ENCODE measurements at regions not wholly inside any gene's neighbourhood (a gene's known extent, or its start where the extent isn't known, plus 50 kb on each side); places are given as distances from the start of the nearest gene placed in this dataset.

GRCh38 chr7:46135557-46135956 lies 214.5 kb upstream of the IGFBP3 start (continued):
- TF ChIP-seq ZNF512 (CRISPR knock-in tag; IDR thresholded peaks at IDR 0.05; ENCODE audit: borderline replicate concordance) = no peak
- TF ChIP-seq ETV6 (CRISPR knock-in tag; IDR thresholded peaks at IDR 0.05) = no peak

GRCh38 chr7:46134795-46135194 lies 213.7 kb upstream of the IGFBP3 start:
- Mint-ChIP-seq H3K36me3 (no peaks in the 10 kb centered on the region), H3K27ac (no peak overlapping the region), H3K4me3 (no peak overlapping the region), H3K4me1 (peaks cover 7% of the 10 kb centered on the region), H3K9me3 (peaks cover 3% of the 10 kb centered on the region; the same call in 1 of the 2 replicates), H3K27me3 (ENCODE audit: low read depth) (no peaks in the 10 kb centered on the region)
- ATAC-seq (no peak), DNase-seq (ENCODE audit: low spot score) (no peak)
- TF ChIP-seq ATF1 (CRISPR knock-in tag; IDR thresholded peaks at IDR 0.05) = no peak
- no peak for TF ChIP-seq MLX (CRISPR knock-in tag; IDR thresholded peaks at IDR 0.05)
- TF ChIP-seq IRF1 (CRISPR knock-in tag; IDR thresholded peaks at IDR 0.05) = no peak
- TF ChIP-seq MYBL2 (CRISPR knock-in tag; IDR thresholded peaks at IDR 0.05) = no peak
- TF ChIP-seq ZSCAN18 (CRISPR knock-in tag; IDR thresholded peaks at IDR 0.05) = no peak
- no peak for TF ChIP-seq SMAD4 (CRISPR knock-in tag; IDR thresholded peaks at IDR 0.05)
- ChIA-PET CTCF (no interaction called here), POLR2A (no interaction called here)

GRCh38 chr7:46134385-46134784 lies 213.3 kb upstream of the IGFBP3 start:
- POLR2A ChIA-PET = no interaction called here
- Mint-ChIP-seq H3K36me3 (no peaks in the 10 kb centered on the region), H3K4me3 (no peak overlapping the region), H3K27ac (no peak overlapping the region), H3K4me1 (peaks cover 7% of the 10 kb centered on the region), H3K27me3 (ENCODE audit: low read depth) (no peaks in the 10 kb centered on the region), H3K9me3 (peaks cover 3% of the 10 kb centered on the region; the same call in 1 of the 2 replicates)
- no peak for ATAC-seq
- CTCF ChIA-PET = interaction anchor here (3.0 kb wide), 1 partner anchor 212 kb away, joined by 32 read pairs; the partner anchor contains the start of gene IGFBP3
- no peak for TF ChIP-seq ZNF512 (CRISPR knock-in tag; IDR thresholded peaks at IDR 0.05; ENCODE audit: borderline replicate concordance)
- TF ChIP-seq GABPB1 (CRISPR knock-in tag; IDR thresholded peaks at IDR 0.05) = no peak
- no peak for TF ChIP-seq ARID4B (CRISPR knock-in tag; IDR thresholded peaks at IDR 0.05; ENCODE audit: borderline replicate concordance)
- no peak for TF ChIP-seq FOXP4 (CRISPR knock-in tag; IDR thresholded peaks at IDR 0.05)
- TF ChIP-seq CREB1 (CRISPR knock-in tag; IDR thresholded peaks at IDR 0.05) = no peak
- TF ChIP-seq SMAD3 (CRISPR knock-in tag; IDR thresholded peaks at IDR 0.05; ENCODE audit: borderline replicate concordance) = no peak
- no peak for TF ChIP-seq NR2C2 (CRISPR knock-in tag; IDR thresholded peaks at IDR 0.05)
- TF ChIP-seq ATF1 (CRISPR knock-in tag; IDR thresholded peaks at IDR 0.05) = no peak
- TF ChIP-seq E2F1 (CRISPR knock-in tag; IDR thresholded peaks at IDR 0.05) = no peak
- no peak for TF ChIP-seq PREB (CRISPR knock-in tag; IDR thresholded peaks at IDR 0.05; ENCODE audit: borderline replicate concordance)
- no peak for DNase-seq (ENCODE audit: low spot score)
